SIG-M5 treated with dmso at 0.1 percent for 504 hours (cell line): ENCODE measurements at regions not wholly inside any gene's neighbourhood (a gene's known extent, or its start where the extent isn't known, plus 50 kb on each side); places are given as distances from the start of the nearest gene placed in this dataset.

Experiments used
- DNase-seq: peaks from one replicate; lab custom pipeline; 2025; ENCODE audit not compliant: unreplicated experiment; lab: John Stamatoyannopoulos, UW

- no peak for DNase-seq
Observed at GRCh38 chr5:159453209-159453608, 122.9 kb upstream of the IL12B start.

GRCh38 chr5:159456261-159456660 is 126.0 kb upstream of the IL12B start:
- DNase-seq = no peak

- DNase-seq = no peak
Observed at GRCh38 chr5:159456722-159457465, 126.6 kb upstream of the IL12B start.

GRCh38 chr5:159458217-159458711 is 128.0 kb upstream of the IL12B start:
- no peak for DNase-seq

- no peak for DNase-seq
Observed at GRCh38 chr5:159459132-159459627, 128.9 kb upstream of the IL12B start.

- DNase-seq = peak; percentile 82
Observed at GRCh38 chr5:159459951-159460538, 129.8 kb upstream of the IL12B start.

GRCh38 chr5:159463590-159464321 is 133.5 kb upstream of the IL12B start:
- DNase-seq = no peak

- DNase-seq = no peak
Observed at GRCh38 chr5:159465604-159466003, 135.3 kb upstream of the IL12B start.

- no peak for DNase-seq
Observed at GRCh38 chr5:159467666-159468065, 137.4 kb upstream of the IL12B start.

GRCh38 chr5:159469496-159470372 is 139.4 kb upstream of the IL12B start:
- DNase-seq = no peak

- no peak for DNase-seq
Observed at GRCh38 chr5:159471904-159472303, 141.6 kb upstream of the IL12B start.

GRCh38 chr5:159475026-159475425 is 144.7 kb upstream of the IL12B start:
- no peak for DNase-seq

GRCh38 chr5:159478950-159479349 is 148.7 kb upstream of the IL12B start:
- DNase-seq = no peak

- DNase-seq = no peak
Observed at GRCh38 chr5:159480849-159481248, 150.6 kb upstream of the IL12B start.

- DNase-seq = no peak
Observed at GRCh38 chr5:159481751-159482150, 151.5 kb upstream of the IL12B start.

GRCh38 chr5:159486836-159487235 is 156.5 kb upstream of the IL12B start:
- no peak for DNase-seq

GRCh38 chr5:159488516-159488915 is 158.2 kb upstream of the IL12B start:
- DNase-seq = no peak

- no peak for DNase-seq
Observed at GRCh38 chr5:159489779-159490178, 159.5 kb upstream of the IL12B start.

GRCh38 chr5:159490507-159490906 is 160.2 kb upstream of the IL12B start:
- no peak for DNase-seq

- no peak for DNase-seq
Observed at GRCh38 chr5:159493696-159494095, 163.4 kb upstream of the IL12B start.

- no peak for DNase-seq
Observed at GRCh38 chr5:159496773-159497172, 166.5 kb upstream of the IL12B start.
